PFSK-1 (cell line): ENCODE measurements at regions not wholly inside any gene's neighbourhood (a gene's known extent, or its start where the extent isn't known, plus 50 kb on each side); places are given as distances from the start of the nearest gene placed in this dataset.

Source experiments
- POLR2AphosphoS5 ChIP-seq: IDR thresholded peaks from 2 replicates; pipeline ENCODE4 v1.6.1; 2012; ENCODE audit warnings: low read depth, mild to moderate bottlenecking, control low read depth, low read length, moderate library complexity
- SIN3A ChIP-seq: IDR thresholded peaks from 2 replicates; pipeline ENCODE4 v1.6.1; 2012; ENCODE audit warnings: mild to moderate bottlenecking, low read length, moderate library complexity, borderline replicate concordance; ENCODE audit not compliant: insufficient read depth
- TAF1 ChIP-seq: IDR thresholded peaks from 2 replicates; pipeline ENCODE4 v1.6.1; 2012; ENCODE audit warnings: low read length, control low read depth, borderline replicate concordance; ENCODE audit not compliant: insufficient read depth

GRCh38 chr9:90365666-90366065 lies 277.0 kb downstream of the DIRAS2 start:
- no peak for TF ChIP-seq POLR2AphosphoS5
- no peak for TF ChIP-seq TAF1
- no peak for TF ChIP-seq SIN3A
